Heart left ventricle (tissue), 16 donors: ENCODE measurements at regions not wholly inside any gene's neighbourhood (a gene's known extent, or its start where the extent isn't known, plus 50 kb on each side); places are given as distances from the start of the nearest gene placed in this dataset.

Source experiments
- ATAC-seq, 4 donors: fragments of 200-7000 bp; cut with Tn5 transposase; one replicate each; pipeline ENCODE4 v1.9.1; 2020 to 2022; ENCODE audit warnings: moderate library complexity in 4 of 4, mild to moderate bottlenecking in 3 of 4, moderate number of reproducible peaks in 1 of 4
- DNase-seq, 5 donors: peaks; one replicate each; pipeline ENCODE4 v3.0.0-alpha.2; 2020
- H3K27ac ChIP-seq, 12 donors: fragments of 200-600 bp; sonication (generic) in 4 of 12; one replicate each; pipeline versions ENCODE4 v1.5.0 to v1.8.0; 2016 to 2022; ENCODE audit warnings: mild to moderate bottlenecking in 2 of 12
- H3K27me3 ChIP-seq, 9 donors: fragments of 200-600 bp; sonication (generic) in 2 of 9; one replicate each; pipeline versions ENCODE4 v1.5.1 to v1.8.0; 2016 to 2022; ENCODE audit warnings: mild to moderate bottlenecking in 3 of 9
- H3K36me3 ChIP-seq, 9 donors: fragments of 200-600 bp; sonication (generic) in 2 of 9; one replicate each; pipeline versions ENCODE4 v1.5.0 to v1.8.0; 2018 to 2022; ENCODE audit warnings: mild to moderate bottlenecking in 2 of 9
- H3K4me1 ChIP-seq, 12 donors: fragments of 200-600 bp; sonication (generic) in 4 of 12; one replicate each; pipeline versions ENCODE4 v1.5.0 to v1.8.0; 2016 to 2022; ENCODE audit warnings: mild to moderate bottlenecking in 3 of 12
- H3K4me3 ChIP-seq, 12 donors: fragments of 200-600 bp; sonication (generic) in 4 of 12; one replicate each; pipeline versions ENCODE4 v1.5.0 to v1.8.0; 2017 to 2022; ENCODE audit warnings: mild to moderate bottlenecking in 9 of 12, moderate library complexity in 4 of 12
- H3K9me3 ChIP-seq, 12 donors: fragments of 200-600 bp; sonication (generic) in 4 of 12; one replicate each; pipeline versions ENCODE4 v1.5.0 to v1.8.0; 2016 to 2022; ENCODE audit warnings: mild to moderate bottlenecking in 1 of 12
- POLR2A ChIP-seq, 2 donors: fragments of 450-650 bp; IDR thresholded peaks; one replicate each; pipeline ENCODE4 v1.6.1; 2017; ENCODE audit warnings: antibody characterized with exemption in 2 of 2, mild to moderate bottlenecking in 2 of 2, moderate library complexity in 2 of 2
- WGBS, 4 donors: extraction: QIAGEN DNeasy Blood & Tissue Kit in 2 of 4; methylation state at CpG; one replicate each; pipeline versions ENCODE4 v1.1.5 to v1.1.7; 2013 to 2018; 5-methylcytosine and 5-hydroxymethylcytosine counted together
- intact Hi-C, 10 donors: fragments of 100-400 bp; cut with DNase I; formaldehyde crosslinking; loops; one replicate each; pipeline versions ENCODE4 v1.11.1 to v1.14.2; 2022
- TF ChIP-seq, protein P1 (sequence below), 12 donors: fragments of 200-600 bp; sonication (generic) in 4 of 12; IDR thresholded peaks; one replicate each; pipeline versions ENCODE4 v1.5.0 to v1.8.0; 2018 to 2022; ENCODE audit warnings: antibody characterized with exemption in 12 of 12, mild to moderate bottlenecking in 5 of 12
- donor health status: ischemic (EF 13 %, LVEDD 7.1; RV severe dilation, severe dysfunction).
- donor health status: healthy with polysubstance abuse.
- donor health status: DM: no; HTN: yes; CAD: no.
- donor health status: DM: no; HTN: no; CAD: no.
- donor health status: ischemic (EF 25% LVEDD 6.9; RV normal size, moderate dysfunction).
- donor health status: ischemic (EF 25% LVEDD 5.7; RV mildly dilated, moderate dysfunction).
- donor health status: healthy.
- donor health status: DM: yes; HTN: yes; CAD: no.
- donor health status: ischemic (EF 35%, LVEDD 5.7; RV mildly dilated, moderate dysfunction).
- donor health status: nonischemic (EF 11% LVEDD 7.7; RV severe dilation, severe dysfunction).
- donor health status: DM: yes; HTN: yes; CAD: no.
- donor health status: PGD.
- donor health status: ischemic (EF 29% LVEDD 5.4; RV normal size, mild dysfunction).
- donor health status: nonischemic (EF 23%, LVEDD 6.1; RV moderate dilation, normal function).

DNA sequence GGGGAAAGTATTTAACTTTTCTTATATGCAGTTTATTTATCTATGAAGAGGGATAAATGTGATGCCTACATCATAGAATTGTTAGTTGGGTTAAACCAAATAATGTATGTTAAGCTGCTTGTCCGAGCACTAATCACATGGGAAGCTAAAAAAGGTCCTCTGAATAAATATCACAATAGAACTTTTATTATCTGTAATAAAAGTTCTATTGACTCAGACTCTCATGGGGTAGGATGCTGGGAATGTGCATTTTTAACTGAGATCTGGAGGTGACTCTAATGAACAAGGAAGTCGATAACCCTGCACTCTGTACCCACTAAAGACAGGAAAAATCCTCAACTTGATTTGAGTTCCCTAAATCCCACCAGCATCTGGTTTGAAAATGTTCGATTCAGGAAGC lies 205.9 kb upstream of the IL12B start:
- TF ChIP-seq POLR2A (IDR thresholded peaks at IDR 0.05): no peak
- TF ChIP-seq, protein P1, sequence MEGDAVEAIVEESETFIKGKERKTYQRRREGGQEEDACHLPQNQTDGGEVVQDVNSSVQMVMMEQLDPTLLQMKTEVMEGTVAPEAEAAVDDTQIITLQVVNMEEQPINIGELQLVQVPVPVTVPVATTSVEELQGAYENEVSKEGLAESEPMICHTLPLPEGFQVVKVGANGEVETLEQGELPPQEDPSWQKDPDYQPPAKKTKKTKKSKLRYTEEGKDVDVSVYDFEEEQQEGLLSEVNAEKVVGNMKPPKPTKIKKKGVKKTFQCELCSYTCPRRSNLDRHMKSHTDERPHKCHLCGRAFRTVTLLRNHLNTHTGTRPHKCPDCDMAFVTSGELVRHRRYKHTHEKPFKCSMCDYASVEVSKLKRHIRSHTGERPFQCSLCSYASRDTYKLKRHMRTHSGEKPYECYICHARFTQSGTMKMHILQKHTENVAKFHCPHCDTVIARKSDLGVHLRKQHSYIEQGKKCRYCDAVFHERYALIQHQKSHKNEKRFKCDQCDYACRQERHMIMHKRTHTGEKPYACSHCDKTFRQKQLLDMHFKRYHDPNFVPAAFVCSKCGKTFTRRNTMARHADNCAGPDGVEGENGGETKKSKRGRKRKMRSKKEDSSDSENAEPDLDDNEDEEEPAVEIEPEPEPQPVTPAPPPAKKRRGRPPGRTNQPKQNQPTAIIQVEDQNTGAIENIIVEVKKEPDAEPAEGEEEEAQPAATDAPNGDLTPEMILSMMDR (IDR thresholded peaks at IDR 0.05): no peak

DNA sequence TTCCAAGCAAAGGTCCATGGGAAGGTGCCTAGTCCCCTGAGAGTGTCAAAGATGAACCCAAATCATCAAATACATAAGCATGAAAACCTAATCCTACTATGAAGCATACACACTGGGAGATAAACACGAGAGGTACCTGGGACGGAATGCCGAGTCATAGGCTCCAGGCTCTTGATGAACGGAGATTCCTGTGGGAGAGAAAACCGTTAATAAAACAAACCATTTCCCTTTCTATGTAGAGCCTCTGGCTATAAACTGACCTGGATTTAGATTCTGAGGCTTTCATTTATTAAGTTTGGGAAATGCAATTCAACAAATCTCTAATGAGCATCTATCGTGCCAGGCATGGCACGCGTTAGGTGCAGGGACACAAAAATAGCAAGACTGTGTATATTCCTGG lies 206.4 kb upstream of the IL12B start:
- no peak for ATAC-seq
- Histone ChIP-seq H3K9me3 (no peaks in the 10 kb centered on the region), H3K36me3 (no peaks in the 10 kb centered on the region), H3K27me3 (no peaks in the 10 kb centered on the region), H3K27ac (no peak overlapping the region), H3K4me1 (no peaks in the 10 kb centered on the region), H3K4me3 (no peak overlapping the region)
- intact Hi-C loops: no loop called here
- TF ChIP-seq, protein P1 (IDR thresholded peaks at IDR 0.05): no peak
- TF ChIP-seq POLR2A (IDR thresholded peaks at IDR 0.05): no peak
- 88 to 90% (median 89%) methylated on average over 8 of the region's 8 CpGs for WGBS, 4 donors
- no peak for DNase-seq

More for the DNA sequence above, 205.9 kb upstream of the IL12B start:
- ATAC-seq: no peak
- Histone ChIP-seq H3K9me3 (no peaks in the 10 kb centered on the region), H3K27me3 (no peaks in the 10 kb centered on the region), H3K4me3 (no peak overlapping the region), H3K4me1 (no peaks in the 10 kb centered on the region), H3K36me3 (no peaks in the 10 kb centered on the region), H3K27ac (no peak overlapping the region)
- DNase-seq: no peak
- intact Hi-C loops: no loop called here
- 83 to 91% (median 87%) methylated on average over 3 of the region's 3 CpGs for WGBS, 4 donors

DNA sequence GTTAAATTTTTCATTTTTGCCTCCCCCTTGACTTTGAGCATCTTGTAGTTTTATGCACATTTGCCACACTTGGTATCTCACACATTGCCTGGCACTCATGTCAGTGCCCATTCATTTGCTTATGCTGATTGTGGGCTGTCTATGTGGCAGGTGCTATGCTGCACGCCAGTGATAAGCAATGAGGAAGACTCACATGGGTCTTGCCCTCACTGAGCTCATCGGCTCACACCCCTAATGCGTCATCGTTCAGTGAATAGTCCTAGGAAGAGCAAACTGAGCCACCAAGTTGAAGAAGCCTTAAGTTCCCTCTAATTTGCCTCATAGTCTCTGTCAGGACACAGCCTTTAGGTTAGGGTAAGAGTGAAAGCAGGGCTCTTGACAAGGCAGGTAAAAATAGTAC lies 209.4 kb upstream of the IL12B start:
- TF ChIP-seq, protein P1 (IDR thresholded peaks at IDR 0.05): no peak
- no peak for TF ChIP-seq POLR2A (IDR thresholded peaks at IDR 0.05)
- Histone ChIP-seq H3K27ac (no peak overlapping the region), H3K4me3 (no peak overlapping the region), H3K36me3 (no peaks in the 10 kb centered on the region), H3K4me1 (peaks cover 0 to 8% (median 0%) of the 10 kb centered on the region in 12 donors), H3K9me3 (no peaks in the 10 kb centered on the region), H3K27me3 (no peaks in the 10 kb centered on the region)
- ATAC-seq (no peak), DNase-seq (no peak)
- intact Hi-C loops: no loop called here
- WGBS, 4 donors: 60 to 81% (median 73%) methylated on average over 4 of the region's 4 CpGs

GRCh38 chr5:159543326-159543725 lies 213.0 kb upstream of the IL12B start:
- H3K9me3 ChIP-seq: peaks cover 0 to 14% (median 6%) of the 10 kb centered on the region in 12 donors
- H3K27ac ChIP-seq: no peak overlapping the region
- TF ChIP-seq, protein P1 (IDR thresholded peaks at IDR 0.05): no peak
- no peak for TF ChIP-seq POLR2A (IDR thresholded peaks at IDR 0.05)
- intact Hi-C loops: no loop called here
- no peak for ATAC-seq
- no peaks in the 10 kb centered on the region for H3K36me3 ChIP-seq
- H3K27me3 ChIP-seq: no peaks in the 10 kb centered on the region
- no peak overlapping the region for H3K4me3 ChIP-seq
- no peak for DNase-seq
- peaks cover 0 to 8% (median 0%) of the 10 kb centered on the region in 12 donors for H3K4me1 ChIP-seq
- 85 to 94% (median 90%) methylated on average over 1 of the region's 1 CpG for WGBS, 4 donors
